ENCODE measurements at regions not wholly inside any gene's neighbourhood (a gene's known extent, or its start where the extent isn't known, plus 50 kb on each side); places are given as distances from the start of the nearest gene placed in this dataset.

DNA sequence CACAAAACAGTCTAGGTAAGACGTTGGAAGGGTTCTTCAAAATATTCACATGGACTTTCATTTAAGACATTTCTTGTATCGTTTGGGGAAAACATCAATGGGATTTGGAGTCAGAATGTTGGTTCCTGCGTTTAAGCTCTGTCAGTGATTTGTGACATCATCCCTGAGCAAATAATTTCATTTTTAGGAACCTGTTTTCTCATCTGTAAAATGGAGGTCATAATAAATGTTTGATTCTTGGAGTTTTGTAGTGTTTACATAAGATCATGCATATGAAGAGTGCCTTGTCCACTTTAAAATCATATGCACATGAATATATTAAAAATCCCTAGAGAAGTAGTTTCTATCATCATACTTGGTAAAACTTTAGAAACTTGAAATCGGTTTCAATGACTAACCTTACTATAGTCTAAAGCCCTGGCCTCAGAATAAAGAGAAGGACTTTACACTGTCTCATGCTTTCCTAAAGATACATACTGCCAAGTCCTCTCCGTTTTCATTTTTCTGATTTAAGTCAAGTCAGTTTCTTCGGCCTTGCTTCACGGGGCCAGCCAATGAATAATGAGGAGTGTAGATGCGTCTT, 178.4 kb downstream of the ADSS2 start:
- TF ChIP-seq, protein P1, sequence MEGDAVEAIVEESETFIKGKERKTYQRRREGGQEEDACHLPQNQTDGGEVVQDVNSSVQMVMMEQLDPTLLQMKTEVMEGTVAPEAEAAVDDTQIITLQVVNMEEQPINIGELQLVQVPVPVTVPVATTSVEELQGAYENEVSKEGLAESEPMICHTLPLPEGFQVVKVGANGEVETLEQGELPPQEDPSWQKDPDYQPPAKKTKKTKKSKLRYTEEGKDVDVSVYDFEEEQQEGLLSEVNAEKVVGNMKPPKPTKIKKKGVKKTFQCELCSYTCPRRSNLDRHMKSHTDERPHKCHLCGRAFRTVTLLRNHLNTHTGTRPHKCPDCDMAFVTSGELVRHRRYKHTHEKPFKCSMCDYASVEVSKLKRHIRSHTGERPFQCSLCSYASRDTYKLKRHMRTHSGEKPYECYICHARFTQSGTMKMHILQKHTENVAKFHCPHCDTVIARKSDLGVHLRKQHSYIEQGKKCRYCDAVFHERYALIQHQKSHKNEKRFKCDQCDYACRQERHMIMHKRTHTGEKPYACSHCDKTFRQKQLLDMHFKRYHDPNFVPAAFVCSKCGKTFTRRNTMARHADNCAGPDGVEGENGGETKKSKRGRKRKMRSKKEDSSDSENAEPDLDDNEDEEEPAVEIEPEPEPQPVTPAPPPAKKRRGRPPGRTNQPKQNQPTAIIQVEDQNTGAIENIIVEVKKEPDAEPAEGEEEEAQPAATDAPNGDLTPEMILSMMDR (IDR thresholded peaks at IDR 0.05), result no peak
- TF ChIP-seq POLR2A (IDR thresholded peaks at IDR 0.05), result no peak
